Fibroblast of upper back skin (primary cell): ENCODE measurements at regions not wholly inside any gene's neighbourhood (a gene's known extent, or its start where the extent isn't known, plus 50 kb on each side); places are given as distances from the start of the nearest gene placed in this dataset.
A peak's percentile ranks its signal among the peaks of the same experiment; 100 is the strongest.

Experiments used
- DNase-seq: peaks from one replicate; pipeline ENCODE4 v3.0.0-alpha.2; 2013

DNA sequence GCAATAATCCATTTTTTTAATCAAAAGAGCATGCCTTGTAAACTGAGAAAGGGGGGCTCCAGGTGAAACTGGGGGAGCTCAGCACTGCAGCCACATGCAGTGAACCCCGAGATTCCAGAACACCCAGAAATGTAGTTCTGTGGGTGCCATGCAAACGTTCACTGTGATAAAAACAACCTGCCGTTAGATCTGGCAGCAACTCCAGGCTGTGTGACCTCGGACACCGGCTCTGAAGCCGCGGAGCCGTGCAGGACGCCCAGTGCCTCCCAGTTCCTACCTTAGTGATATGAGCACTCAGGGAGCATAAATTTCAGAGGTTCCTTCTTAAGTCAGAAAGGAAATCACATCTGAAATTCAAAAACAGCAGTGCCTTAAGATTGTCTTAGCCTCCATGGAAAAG lies 85.4 kb upstream of the THBS2 start:
- DNase-seq: no peak

DNA sequence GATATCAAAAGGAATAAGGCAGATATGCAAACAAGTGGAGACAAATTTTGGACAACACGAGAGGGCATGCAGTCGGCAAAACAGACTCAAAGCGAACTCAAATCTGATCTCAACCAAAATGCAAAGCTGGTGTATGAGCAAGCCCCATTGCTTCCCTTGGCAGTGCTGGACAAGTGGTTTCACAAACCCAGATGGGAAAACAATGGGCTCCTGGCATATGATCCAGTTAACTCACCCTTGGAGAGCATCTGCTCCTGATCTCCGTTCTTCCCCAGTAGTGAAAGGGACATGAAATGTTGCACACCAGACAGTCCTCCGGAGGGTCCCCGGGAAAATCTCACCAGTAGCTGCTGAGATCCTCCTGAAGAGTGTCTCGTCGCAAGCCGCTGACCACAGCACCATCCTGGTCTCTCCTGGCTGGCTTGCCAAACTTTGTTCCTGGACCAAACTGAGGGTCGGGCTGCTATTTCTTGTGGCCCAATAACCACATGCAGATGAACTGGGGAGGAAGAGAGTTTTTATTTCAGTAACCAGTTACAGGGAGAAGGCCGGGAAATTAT lies 84.3 kb upstream of the THBS2 start:
- no peak for DNase-seq

DNA sequence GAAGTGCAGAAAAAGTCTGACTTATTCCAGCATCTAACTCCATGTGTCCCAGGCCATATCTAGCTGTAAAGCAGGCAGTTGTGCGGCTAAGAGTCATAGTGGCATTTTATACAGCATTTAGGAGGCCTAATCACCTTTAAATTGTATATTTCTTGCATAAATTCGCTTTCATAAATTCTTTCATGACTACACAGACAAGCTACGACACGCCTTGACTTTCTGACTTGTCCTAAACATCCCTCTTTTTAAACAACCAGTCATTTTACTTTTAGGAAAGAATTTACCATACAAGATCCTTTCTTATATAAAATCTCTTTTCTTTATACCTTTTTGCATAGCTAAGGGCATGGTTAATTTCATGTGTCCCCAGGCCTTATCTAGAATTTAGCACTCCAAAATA lies 81.7 kb upstream of the THBS2 start:
- DNase-seq: no peak

DNA sequence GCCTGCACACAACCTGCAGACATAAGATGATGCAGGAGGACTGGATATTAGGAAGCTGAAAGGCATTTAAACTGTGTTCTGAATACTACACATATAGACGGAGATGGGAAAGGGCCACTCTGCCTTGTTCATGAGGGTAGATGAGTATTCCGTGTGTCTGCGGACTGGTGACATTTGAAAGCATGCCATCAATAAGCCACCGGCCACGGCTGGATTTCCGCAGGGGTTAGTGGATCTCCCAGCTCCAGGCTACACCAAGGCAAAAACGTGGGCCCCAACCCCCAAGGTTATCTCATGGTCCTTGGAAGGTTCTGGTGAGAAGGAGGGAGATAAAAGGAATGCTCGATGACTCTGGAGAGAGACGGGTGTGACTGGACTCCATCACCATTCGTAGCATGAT lies 78.6 kb upstream of the THBS2 start:
- DNase-seq: no peak

DNA sequence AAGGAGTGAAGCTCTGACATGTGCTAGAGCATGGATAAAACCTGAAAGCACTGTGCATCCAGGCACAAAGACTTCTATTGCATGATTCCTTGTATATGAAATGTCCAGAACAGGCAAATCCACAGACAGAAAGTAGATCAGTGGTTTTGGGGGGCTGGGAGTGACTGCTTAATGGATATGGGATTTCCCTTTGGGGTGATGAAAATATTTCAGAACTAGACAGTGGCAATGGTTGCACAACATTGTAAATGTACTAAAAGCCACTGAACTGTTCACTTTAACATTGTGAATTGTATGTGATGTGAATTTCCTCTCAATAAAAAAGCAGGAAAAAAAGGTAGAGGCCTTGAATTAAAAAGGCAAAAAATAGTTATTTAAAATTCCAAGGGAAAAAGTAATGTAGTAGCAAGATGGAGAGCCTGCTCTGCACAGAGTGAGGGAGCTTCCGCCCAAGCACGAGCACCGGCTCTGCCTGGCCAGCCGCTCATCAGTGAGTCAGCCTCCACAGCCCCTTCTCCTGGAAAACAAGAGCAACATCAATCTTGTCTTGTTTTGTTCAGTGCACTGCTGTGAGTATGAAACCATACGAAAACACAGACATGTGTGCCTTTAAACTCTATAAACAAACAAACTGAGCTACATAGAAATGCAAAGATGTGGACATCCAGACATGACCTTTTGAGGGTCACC lies 74.6 kb upstream of the THBS2 start:
- DNase-seq: peak; percentile 75

DNA sequence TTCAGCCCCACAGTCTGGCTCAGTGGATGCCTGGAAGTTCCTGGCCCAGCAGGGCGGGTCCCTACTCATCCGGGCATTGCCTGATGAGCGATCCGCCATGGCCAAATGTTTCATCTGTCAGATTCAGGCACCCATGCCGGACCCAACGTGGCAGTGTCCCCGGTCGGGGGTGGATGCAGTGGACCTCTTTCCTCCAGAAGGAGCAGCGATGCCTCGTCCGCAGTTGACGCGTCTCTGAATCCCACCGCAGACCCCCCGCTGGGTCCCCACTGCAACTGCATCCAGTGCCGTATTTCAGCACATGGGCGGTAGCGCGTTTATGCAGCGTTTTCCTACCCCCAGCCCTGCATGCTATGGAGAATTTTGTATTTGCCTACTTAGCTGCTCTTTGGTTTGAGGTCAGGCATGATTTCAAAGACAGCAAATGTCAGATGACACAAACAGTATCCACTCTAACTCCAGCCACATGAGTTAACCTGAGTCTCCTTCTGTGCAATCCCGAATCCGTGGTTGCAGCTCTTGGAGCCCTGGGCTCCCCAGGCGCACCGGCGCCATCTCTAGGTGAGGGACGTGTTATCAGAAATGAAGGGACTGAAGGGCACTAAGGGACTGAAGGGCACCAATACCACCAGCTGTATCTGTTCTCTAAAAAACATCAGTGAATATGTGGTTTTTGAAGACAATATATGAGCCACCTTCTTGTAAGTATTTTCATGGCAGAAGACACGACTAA lies 72.6 kb upstream of the THBS2 start:
- DNase-seq: peak; percentile 61

DNA sequence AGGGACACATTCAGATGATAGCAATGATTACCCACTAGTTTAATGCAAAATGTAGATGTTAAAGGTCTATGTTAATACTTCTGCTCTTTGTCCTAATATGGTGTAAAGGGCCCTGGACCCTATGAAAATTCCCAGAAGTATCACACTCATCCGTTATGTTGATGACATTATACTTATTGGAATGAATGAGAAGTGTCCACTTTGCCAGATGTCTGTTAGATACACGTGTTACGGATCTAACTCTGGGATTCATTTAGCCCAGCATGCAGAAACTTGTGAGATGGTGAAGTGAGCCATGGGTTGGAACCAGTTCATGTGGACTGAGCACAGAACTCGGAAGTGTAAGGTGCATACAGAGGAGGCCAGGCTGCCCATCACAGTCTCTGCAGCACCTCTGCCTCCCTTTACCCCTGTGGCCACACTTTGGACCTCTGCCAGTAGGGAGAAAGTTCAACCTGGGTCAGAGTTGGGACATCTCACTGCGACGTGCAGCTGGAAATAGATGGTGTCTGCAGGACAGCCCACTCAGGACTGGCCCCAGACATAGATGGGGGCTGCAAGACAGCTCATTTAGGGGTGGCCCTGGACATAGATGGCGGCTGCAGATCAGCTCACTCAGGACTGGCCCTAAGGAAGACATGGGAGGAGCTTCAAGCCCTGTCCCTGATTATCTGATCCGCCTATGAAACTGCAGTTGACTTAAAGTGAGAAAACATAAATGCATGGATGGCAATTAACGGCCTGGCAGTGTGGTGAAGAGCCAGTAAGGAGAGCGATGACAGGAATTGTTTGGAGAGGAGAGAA lies 71.2 kb upstream of the THBS2 start:
- DNase-seq: peak; percentile 72

DNA sequence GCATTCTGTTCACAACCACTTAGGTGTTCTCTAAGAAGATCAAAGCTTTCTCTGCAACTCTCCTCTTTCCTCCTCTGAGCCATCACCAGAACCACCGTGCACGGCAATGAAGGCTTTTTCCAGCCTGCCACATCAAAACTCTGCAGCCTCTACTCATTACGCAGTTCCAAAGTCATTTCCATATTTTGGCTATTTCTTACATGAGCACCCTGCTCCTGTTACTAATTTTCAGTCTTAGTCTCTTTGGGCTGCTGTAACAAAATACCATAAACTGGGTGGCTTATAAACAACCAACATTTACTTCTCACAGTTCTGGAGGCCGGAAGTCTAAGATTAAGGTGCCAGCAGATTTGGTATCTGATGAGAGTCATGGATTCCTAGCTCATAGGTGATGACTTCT lies 70.4 kb upstream of the THBS2 start:
- DNase-seq: no peak

DNA sequence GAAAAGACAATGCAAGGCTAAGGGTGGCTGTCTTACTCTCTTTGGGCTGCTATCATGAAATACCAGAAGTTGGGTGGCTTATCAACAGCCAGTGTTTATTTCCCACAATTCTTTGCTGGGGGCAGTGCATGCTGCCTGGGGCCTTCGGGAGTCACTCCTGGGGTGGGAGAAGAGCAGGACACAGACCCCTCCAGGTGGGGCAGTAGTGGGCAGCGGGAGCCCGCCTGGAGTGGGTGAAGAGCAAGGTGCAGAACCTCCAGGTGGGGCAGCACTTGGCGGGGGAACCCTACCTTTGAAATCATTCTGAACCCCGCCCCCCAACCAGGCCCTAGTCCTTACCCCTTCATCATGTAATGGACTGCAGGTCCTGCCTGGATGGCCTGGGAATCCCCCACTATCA lies 69.6 kb upstream of the THBS2 start:
- no peak for DNase-seq

DNA sequence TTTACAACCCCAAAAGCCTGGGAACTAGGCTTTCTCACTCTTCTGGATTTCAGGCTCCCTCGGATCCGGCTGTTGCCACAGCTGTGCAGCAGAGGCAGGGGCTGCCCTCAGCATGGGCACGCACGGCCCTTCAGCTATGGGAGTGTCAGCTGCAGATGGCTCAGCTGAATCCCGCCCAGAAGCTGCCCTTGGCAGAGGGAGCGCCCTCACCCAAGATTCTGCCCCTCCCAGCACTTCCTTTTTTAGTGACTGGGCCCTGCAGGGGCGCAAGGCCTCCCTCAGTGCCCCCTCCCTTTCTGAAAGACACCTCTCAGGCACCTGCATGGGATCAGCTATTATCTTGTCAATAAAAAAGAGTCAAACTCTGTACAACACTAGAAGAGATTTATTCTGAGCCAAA lies 67.9 kb upstream of the THBS2 start:
- no peak for DNase-seq

DNA sequence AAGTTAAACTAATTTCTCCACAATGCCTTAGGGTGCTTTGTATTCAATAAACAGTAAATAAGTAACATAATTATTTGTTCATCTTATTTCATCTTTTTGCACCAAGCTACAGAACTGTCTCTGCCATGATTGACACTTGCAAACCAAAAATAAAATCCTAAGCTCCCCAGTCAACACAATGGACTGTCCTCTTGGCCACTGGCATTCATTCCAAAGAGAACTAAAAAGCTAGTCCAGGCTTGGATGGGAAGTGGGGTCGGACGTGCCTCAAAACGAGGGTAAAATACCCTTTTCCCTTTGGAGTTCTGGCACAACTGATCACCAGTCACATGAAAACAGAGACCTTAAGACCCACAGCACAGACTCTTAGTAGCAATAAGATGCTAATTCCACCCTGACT lies 66.4 kb upstream of the THBS2 start:
- DNase-seq: peak; percentile 54

DNA sequence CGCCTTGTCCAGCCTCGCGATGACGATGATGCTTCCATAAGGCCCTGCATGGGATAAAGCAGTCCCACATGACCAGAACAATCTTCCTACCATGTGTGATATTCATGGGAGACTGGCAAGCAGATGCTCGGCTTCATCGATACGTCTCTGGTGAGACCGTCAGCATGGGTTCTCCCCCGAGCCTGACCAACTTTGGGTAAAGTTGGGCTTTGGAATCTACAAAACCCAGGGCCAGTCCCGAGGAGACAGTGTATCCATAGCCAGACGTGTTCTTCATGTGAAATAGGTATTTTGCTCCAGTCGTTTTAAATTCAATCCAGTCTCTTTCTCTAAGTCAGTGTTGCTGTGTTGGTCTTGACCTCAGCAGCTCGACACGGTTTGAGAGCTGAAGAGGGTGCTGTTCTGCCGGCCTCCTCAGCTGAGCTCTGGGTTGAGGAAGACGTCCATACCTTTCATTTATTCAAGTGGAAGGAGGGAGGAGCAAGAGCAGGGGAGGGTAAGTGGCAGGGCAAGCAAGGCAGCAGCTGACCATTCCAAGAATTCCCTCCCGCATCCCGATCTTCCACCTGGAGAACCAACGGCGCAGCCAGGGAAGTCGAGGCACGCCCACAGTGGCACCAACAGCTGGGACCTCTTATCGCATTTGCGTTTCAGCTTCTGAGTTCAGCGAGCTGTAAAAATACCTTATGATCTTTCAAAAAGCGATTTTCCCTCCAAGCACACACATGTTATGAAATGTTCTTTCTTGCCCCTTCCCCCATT lies 64.0 kb upstream of the THBS2 start:
- no peak for DNase-seq

DNA sequence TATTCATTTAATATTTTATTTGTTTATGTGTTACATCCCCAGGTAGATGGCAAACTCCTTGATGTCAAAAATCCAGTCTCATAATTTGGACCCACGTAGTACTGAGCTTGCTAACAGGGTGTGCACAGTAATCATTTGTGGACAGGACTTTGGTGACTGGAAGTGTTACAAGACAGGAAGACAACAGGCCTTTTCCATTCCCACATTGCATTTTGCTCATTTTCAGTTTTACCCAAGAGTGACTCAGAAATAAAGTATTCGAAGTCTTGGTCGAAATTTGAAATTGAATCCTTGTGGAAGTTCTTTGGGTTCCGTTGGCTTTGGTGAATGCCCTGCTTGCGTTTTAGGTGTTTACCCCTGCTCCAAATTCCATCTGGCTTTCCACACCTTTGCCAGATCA lies 63.0 kb upstream of the THBS2 start:
- DNase-seq: no peak

DNA sequence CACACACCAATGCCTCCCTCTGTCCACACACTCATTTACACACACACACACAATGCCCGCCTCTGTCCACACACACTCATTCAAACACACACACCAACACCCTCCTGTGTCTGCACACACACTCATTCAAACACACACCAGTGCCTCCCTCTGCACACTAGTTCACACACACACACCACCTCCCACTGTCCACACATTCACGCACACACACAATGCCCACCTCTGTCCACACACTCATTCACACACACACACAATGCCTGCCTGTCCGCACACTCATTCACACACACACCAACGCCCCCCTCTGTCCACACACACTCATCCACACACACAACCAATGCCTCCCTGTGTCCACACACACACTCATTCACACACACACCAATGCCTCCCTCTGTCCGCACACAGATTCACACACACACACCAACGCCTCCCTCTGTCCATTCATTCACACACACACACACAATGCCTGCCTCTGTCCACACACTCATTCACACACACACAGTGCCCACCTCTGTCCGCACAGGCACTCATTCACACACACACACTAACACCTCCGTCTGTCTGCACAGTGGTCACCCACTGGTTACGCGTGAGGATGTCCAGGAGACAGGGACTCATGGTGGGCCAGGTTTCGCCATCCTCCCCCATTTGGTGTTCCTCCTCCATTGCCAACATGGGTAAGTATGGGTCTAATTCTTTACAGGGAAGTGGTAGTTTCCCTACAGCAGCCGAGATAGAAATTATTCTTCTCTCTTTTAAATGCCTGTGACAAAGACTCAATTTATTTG lies 62.4 kb upstream of the THBS2 start:
- no peak for DNase-seq

DNA sequence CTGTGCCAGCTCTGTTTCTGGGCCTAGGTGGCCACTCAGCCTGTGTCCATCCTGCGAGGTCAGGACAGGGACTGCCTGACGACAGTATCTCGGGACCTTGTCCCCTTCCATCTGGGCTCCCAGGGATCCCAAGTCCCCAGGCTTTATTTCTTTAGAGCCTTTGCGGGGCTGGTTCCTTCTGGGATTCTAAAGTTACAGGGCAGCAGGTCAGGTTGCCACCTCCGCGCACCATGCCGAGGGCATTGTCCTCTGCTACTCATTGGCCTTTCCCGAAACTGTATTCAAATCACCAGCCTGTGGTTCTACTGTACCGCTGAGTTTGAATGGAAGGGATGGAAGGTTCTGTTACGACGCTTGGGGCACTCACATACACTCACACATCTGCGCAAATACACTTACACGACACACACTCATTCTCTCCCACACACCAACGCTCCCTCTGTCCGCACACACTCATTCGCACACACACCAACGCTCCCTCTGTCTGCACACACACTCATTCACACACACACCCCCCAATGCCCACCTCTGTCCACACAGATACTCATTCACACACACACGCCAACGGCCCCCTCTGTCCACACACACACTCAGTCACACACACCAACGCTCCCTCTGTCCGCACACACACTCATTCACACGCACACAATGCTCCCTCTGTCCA lies 59.8 kb upstream of the THBS2 start:
- no peak for DNase-seq

DNA sequence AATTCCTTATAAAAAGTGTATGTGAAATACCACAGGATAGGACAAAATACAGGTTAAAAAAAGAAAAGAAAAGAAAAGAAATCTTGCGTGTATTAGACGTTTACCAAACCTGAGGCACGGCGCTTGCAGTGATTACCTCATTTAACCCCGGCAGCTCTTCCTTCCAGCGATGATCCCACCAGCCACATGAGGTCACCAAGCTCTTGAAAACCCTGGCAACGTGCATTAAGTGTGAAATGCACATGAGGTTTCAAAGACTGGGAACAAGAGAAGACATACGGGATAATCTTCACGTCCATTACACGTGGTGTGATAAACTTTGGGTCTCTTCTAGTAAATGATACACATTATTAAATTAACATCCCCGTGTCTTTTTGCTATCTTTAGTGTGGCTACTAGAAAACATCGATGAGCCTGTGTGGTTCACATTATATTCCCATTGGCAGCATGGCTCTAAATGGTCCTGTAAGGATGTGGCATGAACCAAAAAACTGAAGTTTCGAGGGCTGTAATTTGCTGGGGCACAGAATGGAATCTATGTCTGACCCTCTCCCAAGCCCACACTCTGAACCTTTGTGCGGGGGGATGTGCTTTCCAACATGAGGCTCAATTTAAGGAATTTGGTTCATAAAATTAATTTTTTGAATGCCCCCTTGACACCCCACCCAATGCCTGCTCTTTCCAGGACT lies 59.2 kb upstream of the THBS2 start:
- DNase-seq: peak; percentile 42

DNA sequence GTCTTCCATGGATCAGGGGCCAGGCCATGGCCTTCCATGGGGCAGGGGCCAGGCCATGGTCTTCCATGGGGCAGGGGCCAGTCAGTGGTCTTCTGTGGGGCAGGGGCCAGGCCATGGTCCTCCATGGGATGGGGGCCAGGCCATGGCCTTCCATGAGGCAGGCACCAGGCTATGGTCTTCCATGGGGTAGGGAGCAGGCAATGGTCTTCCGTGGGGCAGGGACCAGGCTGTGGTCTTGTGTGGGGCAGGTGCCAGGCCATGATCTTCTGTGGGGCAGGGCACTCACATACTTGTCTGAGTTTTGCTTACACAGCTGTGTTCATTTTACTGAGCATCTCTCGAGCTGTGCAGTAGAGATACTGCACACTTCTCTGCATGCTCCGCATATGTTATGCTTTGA lies 57.3 kb upstream of the THBS2 start:
- DNase-seq: no peak
